GM18499 (cell line): ENCODE measurements at regions not wholly inside any gene's neighbourhood (a gene's known extent, or its start where the extent isn't known, plus 50 kb on each side); places are given as distances from the start of the nearest gene placed in this dataset.

ENCODE experiments used
- ATAC-seq: cut with Tn5 transposase; IDR thresholded peaks from one replicate; pipeline ENCODE4 v1.9.1; 2021; ENCODE audit warnings: moderate number of reproducible peaks; ENCODE audit not compliant: insufficient read depth, unreplicated experiment

DNA sequence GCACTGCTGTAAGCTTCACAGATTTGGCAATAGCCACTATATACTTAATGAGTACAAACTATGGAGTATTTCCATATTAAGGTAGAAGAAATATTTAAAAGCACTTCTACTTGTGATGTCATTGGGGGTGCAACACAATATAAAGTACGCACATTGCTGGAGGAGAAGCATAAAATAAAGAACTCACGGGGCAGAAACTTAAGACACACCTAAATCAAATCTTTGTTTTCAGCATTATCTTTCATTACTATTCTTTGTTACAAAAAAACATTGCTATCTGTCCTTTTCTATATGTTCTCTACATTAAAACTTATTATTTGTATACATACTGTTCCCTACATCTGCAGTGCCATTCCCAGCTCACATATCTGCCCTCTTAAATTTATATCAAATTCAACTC lies 93.3 kb upstream of the VPREB1 start:
- no peak for ATAC-seq

DNA sequence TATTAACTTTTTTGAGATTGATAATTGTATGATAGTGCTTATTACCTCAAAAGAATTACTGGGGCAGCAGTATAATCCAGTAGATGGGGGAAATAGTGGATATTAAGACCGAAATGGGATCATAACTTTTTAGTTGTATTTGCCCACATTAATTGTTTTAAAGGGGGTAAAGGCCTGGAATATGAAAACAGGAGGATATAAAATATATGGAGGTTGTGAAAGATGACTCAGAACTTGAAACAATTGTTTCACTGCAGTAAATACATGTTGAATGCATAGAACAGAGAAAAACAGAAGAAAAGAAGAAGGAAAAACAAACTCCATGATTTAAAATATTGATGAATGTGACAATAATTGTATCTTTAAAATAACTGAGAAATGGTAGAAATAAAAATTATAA lies 94.1 kb upstream of the VPREB1 start:
- no peak for ATAC-seq

DNA sequence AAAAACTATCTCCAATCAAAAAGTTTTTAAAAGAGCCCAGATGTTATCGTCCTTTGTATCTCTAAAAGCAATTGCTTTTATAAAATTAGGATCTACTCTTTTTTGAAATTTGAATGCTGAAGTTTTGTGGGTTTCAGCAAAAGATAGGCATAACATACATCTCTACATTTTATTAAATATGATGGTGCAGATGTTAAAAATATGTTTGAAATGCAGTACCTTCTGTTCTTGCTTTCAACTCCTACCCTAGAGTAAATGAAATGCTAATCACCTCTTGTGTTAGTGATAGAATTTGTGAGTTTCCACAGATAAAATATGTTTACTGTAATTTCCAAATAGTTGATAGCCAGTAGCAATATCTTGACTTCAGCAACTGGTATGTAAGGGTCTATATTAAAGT lies 95.7 kb upstream of the VPREB1 start:
- no peak for ATAC-seq

DNA sequence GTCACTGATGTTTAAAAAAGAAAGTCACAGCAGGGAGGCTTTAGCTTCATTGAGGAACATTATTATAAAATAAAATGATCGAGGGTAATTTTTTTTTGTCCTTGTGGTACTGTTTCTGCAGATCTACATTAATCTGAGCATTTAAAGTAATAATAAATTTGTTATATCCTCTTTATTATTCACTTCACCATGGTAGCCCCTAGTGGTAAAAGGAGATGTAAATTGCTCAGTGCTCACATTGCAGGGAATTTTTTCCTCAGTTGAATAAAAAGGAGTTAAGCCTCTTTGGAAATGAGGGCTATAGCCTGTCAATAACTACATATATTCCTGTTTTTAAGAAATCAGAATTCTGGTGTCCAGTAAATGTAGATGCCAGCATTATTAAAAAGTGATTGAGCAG lies 99.7 kb upstream of the VPREB1 start:
- ATAC-seq, result no peak

DNA sequence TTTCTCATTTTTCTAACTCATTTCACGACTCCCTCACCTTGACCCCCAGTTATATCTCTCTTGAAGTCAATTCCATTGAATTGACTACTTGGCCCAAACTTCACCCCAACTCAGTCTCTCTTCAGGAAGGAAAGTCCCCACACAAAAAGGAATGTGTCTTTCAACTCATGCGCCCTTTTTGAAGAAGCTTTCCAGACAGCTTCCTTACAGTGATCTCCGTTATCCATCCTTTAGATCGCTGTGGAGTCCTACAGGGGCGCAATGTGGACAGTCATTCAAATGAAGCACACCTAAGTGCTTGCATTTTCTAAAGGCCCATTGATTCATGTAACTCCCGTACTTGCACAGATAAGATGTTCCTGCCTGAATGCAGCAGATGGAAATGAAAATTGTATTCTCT lies 101.1 kb upstream of the VPREB1 start:
- no peak for ATAC-seq

DNA sequence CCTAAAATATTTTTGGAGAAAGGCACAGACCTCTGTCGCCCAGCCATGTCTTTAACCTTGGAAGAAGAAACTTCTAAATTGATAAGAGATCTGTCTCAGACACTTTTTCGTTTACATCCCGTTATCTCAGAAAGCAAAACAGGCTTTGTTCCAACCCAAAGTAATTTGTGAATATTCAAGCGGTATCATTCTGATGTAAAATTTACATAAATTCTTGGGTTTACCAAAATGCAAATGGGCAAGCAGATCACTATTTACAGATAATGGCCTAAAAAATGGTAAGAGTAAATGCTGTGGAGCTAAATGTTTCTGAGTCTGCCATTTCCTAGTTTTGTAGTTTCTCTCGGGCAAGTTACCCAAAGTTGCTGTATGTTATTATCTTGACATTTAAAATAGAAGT lies 101.9 kb upstream of the VPREB1 start:
- ATAC-seq, result no peak

DNA sequence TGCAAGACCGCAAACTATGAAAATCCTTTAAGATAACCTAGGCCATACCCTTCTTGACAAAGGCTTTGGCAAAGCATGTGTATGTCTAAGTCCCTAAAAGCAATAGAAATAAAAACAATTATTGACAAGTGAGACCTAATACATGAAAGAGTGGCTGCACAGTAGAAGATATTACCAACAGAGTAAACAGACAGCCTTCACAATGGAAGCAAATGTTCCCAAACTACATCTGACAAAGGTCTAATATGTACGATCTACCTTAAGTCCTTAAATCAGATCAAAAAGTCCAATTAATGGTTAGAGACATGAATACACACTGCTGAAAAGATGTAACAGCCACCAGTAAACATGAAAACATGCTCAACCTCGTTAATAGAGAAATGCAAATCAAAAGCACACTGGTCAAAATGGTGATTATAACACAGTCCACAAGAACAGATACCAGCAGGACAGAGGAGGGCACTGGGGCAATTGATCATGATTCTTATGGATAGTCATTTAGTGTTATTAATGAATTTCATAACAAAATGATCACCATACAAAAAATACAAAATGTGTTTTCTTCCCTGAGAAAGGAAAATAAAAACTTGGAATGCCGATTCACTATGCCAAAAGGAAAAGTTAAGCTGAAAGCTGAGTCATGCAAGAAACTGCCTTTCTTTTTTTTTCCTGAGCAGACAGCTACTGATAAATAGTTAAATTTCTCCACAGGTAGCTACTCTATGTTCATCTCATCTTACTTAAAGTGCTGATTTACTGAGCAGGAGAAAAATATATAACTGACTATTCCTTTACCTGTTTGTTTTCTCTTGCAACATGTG lies 102.6 kb upstream of the VPREB1 start:
- no peak for ATAC-seq

DNA sequence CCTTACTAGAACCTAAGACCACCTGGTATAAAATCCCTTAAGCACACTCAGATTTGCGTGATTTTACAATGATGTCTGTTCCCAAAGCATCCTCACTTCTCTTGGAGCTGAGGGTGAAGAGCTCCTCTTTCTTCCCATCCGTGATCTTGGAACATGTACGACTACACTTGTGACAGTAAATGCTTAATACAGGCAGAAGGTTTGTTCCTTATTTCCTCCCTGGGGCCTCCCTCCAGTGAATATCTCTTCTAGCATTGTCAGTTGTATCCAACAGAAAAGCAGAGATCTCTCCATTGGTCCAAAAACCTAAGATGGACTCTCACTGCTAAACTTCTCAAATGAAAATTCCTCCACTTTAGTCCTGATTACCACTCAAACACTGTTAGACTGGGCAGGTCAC lies 103.6 kb upstream of the VPREB1 start:
- no peak for ATAC-seq

DNA sequence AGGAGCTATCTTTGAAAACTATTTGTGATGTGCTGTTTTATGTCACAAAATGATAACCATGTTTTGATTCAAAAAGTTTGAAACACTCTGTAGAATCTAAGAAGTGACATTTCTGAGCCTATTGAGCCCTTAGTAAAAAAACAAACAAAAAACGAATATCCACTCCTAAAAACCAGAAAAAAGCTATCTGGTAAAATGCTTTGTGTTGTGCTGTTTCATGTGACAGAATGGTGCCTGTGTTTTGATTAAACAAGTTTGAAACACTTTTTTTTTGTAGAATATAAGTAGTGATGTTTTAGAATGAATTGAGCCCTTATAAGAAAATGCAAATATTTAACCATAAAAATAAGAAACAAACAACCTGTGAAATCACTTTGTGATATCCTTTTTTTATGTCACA lies 105.2 kb upstream of the VPREB1 start:
- no peak for ATAC-seq

DNA sequence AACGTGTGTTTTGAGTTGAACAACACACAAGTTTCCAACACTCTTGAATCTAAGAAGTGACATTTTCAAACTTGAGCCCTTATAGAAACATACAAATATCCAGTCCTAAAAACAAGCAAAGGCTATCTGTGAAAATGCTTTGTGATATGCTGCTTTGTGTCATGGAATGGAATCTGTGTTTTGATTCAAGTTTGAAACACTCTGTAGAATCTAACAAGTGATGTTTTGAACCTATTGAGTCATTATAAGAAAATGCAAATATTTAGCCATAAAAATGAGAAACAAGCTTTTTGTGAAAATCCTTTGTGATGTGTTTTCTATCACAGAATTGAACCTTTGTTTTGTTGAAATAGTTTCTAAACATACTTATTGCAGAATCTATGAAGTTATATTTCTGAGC lies 105.7 kb upstream of the VPREB1 start:
- no peak for ATAC-seq

DNA sequence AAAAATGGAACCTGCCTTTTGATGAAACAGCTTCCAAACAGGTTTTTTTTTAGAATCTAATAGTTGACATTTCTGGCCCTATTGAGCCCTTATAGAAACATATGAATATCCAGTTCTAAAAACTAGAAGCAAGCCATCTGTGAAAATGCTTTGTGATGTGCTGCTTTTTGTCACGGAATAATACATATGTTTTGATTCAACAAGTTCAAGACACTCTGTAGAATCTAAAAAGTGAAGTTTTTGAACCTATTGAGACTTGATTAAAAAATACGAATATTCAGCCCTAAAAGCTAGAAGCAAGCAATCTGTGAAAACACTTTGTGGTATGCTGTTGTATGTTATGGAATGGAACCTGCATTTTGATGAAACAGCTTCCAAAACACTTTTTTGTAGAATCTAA lies 106.7 kb upstream of the VPREB1 start:
- no peak for ATAC-seq

DNA sequence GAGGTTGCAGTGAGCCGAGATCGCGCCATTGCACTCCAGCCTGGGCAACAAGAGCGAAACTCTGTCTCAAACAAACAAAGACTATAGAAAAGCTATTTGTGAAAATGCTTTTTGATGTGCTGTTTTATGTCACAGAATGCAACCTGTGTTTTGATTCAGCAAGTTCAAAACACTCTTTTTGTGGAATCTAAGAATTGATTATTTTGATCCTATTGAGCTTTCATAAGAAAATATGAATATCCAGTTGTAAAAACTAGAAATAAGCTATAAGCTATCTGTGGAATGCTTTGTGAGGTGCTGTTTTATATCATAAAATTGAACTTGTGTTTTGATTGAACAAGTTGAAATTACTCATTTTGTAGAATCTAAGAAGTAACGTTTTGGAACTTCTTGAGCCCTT lies 110.7 kb upstream of the VPREB1 start:
- no peak for ATAC-seq

DNA sequence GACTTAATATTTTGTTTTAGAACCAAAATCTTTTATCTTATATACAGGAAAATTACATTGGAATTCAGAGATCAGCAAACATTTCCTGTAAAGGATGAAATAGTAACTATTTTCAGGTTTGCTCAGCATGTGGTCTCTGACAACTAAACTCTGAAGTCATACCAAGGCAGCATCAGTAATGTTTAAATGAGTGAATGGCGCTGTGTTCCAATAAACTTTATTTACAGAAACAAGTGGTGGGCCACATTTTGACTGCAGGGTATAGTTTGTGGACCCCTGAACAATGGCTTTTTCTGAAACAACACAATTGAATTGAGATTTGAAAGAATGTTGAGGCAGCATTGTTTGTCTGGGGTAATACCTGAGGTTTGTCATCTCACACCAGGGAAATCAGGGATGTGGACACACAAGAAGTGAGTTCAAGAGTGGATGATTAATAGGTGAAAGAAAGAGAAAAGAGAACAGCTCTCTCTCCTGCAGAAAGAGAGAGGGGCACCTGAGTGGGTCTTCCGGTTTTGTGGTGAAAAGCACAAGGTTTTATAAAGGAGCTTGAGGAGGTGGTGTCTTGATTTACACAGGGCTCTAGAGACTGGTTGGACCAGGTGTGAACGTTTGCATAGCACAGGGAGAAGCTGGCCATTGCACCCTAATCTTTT lies 113.5 kb upstream of the VPREB1 start:
- no peak for ATAC-seq

DNA sequence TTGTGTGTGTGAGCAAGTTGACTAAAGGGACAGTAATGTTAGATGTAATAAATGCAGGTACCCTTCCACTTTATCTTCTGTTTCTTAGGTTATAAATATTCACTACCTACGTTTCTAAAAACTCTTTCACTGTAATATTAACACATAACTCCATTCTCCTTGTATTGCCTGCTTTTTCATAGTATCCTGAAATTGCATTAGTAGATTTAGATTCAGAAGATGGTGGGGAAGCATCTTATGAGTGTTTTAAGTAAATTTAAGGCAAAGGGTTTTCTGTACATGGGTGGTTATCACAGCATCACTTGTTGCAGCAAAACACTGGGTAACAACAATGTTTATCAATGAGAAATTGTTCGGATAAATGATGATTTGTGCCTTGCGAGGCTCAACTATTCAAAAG lies 115.2 kb upstream of the VPREB1 start:
- ATAC-seq, result no peak

DNA sequence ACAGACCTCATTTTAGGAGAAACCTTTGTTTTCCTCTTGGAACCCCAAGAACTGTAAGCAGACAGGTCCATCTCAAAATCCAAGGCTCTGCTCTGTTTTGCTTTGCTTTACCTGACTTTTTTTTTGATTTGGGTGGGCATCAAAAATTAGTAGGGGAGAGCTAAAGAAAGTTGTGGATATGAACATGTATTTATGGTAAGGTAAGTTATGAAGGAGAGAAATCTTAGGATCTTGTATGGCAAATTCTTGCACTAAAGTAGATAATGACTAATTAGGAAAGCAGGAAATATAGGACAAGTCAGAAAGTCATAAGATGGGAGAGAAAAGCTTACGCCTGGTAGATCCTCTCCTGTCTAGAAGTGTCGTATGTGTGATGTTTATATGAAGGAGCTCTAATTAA lies 116.1 kb upstream of the VPREB1 start:
- no peak for ATAC-seq

DNA sequence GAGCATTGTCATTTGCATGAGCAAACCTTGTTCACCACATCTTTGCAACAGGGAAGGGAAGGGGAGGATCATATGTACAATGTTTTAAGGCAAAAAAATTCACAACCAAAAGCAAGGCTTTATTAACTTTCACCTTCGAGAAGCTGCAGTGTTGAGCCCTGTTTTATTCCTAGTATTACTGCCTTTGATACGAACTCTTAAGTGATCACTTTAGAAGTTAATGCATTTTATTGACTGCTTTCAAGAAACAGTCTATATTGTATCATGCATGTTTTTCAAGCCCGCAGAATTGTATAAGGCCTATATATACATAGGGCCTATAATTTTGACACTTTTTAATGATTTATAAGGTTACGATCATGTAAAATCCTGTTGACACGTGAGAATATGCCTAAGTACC lies 117.5 kb upstream of the VPREB1 start:
- ATAC-seq, result no peak

DNA sequence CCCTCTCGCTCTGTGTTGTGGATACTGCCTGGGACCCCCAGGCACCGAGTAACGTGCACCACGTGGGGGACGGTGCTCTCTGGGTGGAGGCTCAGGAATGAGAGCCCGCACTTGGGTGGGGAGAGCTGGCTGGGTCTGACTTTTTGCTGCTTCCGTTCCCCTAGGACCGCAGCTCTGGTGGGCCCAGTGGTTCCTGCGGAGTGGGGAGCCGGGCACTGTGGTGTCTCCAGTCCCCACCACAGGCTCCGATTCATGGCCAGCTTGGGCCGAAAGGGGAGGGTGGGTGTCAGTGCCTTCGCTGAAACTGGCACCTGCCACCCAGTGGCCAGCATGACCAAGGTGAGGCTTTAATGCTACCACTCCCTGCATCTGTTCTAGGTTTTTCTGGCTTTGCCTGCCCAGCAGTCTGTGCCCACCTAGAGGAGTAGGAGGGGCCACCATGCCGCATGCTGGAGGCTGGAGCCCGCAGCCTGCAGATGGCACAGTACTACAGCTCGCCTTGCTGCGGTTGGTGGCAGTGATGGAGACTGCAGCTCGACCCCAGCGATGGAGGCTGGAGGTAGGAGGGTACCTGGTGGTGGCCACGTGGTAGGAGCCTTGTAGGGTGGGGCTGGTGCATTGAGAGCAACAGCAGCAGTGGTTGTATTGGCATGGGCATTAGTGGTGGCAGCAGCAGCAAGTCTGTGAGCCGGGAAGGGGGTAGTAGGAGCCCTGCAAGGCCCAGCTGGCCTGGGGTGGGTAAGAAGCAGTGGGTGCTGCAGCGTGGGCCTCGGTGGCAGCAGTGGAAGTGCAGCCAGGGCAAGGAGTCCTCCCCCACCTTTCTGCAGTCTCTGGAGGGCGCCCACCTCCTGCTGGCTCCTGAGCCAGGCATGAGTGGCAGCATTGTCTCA lies 118.8 kb upstream of the VPREB1 start:
- no peak for ATAC-seq

DNA sequence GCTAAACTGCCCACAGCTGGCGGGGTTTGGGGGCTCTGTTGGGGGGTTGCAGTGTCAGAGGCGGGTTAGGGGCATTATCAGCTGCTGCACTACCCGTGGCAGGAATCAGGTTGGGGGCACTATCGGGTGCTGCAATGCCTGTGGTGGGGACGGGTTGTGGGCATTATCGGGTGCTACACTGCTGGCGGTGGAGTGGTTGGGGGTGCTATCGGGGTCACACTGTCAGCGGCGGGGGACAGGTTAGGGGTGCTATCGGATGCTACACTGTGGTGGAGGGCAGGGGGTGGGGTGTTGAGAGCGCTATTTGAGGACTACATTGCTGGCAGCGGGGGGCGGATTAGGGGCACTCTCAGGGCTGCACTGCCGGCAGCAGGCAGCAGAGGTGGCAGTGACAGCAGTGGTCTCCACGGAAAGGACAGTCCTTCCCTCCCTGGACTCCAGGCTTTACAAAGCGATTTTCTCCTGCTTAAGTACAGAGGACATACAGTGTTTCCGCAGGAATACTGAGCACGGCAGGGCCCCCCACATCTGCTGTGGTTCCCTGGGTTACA lies 119.5 kb upstream of the VPREB1 start:
- ATAC-seq, result no peak

DNA sequence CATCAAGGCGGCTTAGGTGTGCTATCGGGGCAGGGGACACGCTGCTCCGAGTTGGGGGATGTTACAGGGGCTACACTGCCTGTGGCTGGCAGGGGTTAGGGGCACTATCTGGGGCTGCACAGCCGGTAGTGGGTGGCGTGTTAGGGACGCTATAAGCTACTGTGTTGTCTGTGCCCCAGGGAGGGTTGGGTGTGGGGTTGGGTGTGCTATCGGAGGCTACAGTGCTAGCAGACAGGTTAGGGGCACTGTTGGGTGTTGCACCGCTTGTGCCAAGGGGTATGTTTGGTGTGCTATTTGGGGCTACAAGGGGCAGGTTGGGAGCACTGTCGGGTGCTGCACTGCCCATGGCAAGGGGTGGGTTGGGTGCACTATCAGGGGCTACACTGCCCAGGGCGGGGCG lies 120.2 kb upstream of the VPREB1 start:
- no peak for ATAC-seq

DNA sequence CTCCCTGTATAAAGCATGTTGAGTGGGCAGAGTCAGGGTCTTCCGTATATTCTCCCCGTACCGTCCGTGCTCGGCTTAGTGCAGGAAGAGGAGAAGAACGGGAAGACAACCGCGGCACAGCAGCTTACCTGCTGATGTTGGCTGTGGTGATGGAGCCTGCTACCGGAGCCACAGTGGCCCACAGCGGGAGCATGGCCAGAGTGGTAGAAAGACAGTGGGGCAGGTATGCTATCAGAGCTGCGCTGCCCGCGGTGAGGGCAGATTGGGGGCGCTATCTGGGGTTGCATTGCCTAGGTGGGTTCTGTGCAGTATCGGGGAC lies 120.7 kb upstream of the VPREB1 start:
- no peak for ATAC-seq
